OCI-LY7 (cell line): ENCODE measurements at regions not wholly inside any gene's neighbourhood (a gene's known extent, or its start where the extent isn't known, plus 50 kb on each side); places are given as distances from the start of the nearest gene placed in this dataset.
"Not testable (repeated sequence)": the region's sequence is repeated elsewhere in the genome, so short reads cannot be mapped to it uniquely, and the experiment has no call there.

Experiments used
- CTCF ChIP-seq: fragments of 200-600 bp; sonication (generic); conservative IDR thresholded peaks from 2 replicates; pipeline ENCODE4 v1.5.1; 2014; ENCODE audit warnings: mild to moderate bottlenecking, antibody characterized with exemption, low read length, moderate library complexity, mixed read lengths
- EZH2phosphoT487 ChIP-seq: fragments of 200-600 bp; sonication (generic); IDR thresholded peaks from 2 replicates; pipeline ENCODE4 v1.6.1; 2018; ENCODE audit warnings: low read depth, borderline replicate concordance, mild to moderate bottlenecking, mixed run types, antibody characterized with exemption, low read length, moderate library complexity, mixed read lengths

- TF ChIP-seq CTCF = peak; percentile 55
- TF ChIP-seq EZH2phosphoT487 = not testable (repeated sequence)
Measured at GRCh38 chr17:22548873-22549272, 856.5 kb downstream of the KCNJ18 start.
